ENCODE measurements at regions not wholly inside any gene's neighbourhood (a gene's known extent, or its start where the extent isn't known, plus 50 kb on each side); places are given as distances from the start of the nearest gene placed in this dataset.

DNA sequence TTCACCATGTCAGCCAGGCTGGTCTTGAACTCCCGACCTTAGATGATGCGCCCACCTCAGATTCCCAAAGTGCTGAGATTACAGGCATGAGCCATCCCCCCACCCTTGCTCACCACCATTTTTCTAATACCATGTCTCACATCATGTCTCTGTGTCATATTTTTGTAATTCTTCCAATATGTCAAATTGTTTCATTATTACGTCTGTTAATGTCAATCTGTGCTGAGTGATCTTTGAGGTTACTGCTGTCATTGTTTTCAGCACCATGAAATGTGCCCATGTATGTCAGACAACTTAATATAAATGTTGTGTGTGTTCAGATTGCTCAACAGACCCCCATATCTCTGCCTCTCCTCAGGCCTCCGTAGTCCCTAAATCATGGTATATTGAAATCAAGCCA, 923.6 kb downstream of the NLGN4Y start:
- no peaks in the 10 kb centered on the region for H3K9me3 ChIP-seq (ENCODE audit: insufficient read depth, low read length)
- H3K27ac ChIP-seq (ENCODE audit: low read length): no peak overlapping the region
- H2AFZ ChIP-seq (ENCODE audit: low read depth, low read length): no peak overlapping the region
- H4K20me1 ChIP-seq (ENCODE audit: insufficient read depth, low read length): no peaks in the 10 kb centered on the region
- H3K4me3 ChIP-seq (ENCODE audit: low read length): no peak overlapping the region
- H3K36me3 ChIP-seq (replicated peaks; ENCODE audit: low read depth, low read length): no peaks in the 10 kb centered on the region
- TF ChIP-seq EZH2phosphoT487 (IDR thresholded peaks at IDR 0.05; ENCODE audit: low read depth): no peak
- no peak overlapping the region for H3K4me2 ChIP-seq (ENCODE audit: low read length)
- no peaks in the 10 kb centered on the region for H3K4me1 ChIP-seq (ENCODE audit: low read length)
- H3K79me2 ChIP-seq (ENCODE audit: low read length): no peaks in the 10 kb centered on the region
- no peaks in the 10 kb centered on the region for H3K27me3 ChIP-seq (ENCODE audit: low read depth, low read length)
- no peak overlapping the region for H3K9ac ChIP-seq (ENCODE audit: low read length)

DNA sequence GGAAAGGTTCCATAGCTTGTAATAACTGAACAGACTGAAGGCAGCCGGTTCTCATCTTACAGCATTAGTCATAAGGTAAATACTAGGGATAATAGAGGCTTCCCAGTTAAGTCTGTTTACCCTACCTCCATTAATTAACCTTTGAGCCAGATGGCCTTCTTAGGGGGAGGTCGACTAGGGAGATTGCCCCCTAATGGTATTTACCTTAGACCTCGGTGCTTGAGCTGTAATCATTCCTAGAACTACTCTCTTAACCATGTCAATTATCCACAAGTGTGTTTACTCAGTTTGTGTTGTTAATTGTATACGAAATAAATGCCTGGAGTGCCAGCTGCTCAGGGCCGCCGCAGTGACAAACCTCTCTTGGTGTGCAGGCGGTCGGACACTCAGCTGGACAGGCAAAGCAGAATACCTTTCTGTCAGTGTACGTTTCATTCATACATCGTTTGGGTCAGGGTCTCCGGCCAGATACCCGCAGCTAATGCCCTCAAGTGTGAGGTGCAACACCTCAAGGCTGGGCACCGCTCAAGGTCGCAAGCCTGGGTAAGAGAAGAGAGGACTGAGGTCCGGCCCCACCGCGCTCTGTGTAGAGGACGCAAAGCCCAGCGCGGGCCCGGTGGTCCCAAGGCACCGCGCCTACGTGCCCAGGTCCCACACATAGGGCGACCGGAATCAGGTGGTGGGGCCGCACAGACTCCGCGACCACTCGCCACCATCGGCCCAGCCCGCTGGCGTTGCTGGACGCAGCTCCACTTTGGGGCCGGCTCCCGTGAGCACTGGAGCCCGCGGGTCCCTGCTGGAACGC, 931.0 kb downstream of the NLGN4Y start:
- no peaks in the 10 kb centered on the region for H3K9me3 ChIP-seq (ENCODE audit: insufficient read depth, low read length)
- H3K4me1 ChIP-seq (ENCODE audit: low read length): no peaks in the 10 kb centered on the region
- no peak overlapping the region for H3K27ac ChIP-seq (ENCODE audit: low read length)
- H3K36me3 ChIP-seq (replicated peaks; ENCODE audit: low read depth, low read length): no peaks in the 10 kb centered on the region
- TF ChIP-seq EZH2phosphoT487 (IDR thresholded peaks at IDR 0.05; ENCODE audit: low read depth): no peak
- TF ChIP-seq, protein P1, sequence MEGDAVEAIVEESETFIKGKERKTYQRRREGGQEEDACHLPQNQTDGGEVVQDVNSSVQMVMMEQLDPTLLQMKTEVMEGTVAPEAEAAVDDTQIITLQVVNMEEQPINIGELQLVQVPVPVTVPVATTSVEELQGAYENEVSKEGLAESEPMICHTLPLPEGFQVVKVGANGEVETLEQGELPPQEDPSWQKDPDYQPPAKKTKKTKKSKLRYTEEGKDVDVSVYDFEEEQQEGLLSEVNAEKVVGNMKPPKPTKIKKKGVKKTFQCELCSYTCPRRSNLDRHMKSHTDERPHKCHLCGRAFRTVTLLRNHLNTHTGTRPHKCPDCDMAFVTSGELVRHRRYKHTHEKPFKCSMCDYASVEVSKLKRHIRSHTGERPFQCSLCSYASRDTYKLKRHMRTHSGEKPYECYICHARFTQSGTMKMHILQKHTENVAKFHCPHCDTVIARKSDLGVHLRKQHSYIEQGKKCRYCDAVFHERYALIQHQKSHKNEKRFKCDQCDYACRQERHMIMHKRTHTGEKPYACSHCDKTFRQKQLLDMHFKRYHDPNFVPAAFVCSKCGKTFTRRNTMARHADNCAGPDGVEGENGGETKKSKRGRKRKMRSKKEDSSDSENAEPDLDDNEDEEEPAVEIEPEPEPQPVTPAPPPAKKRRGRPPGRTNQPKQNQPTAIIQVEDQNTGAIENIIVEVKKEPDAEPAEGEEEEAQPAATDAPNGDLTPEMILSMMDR (IDR thresholded peaks at IDR 0.05; ENCODE audit: low read depth, low read length): no peak
- H3K4me3 ChIP-seq (ENCODE audit: low read length): no peak overlapping the region
- no peak overlapping the region for H2AFZ ChIP-seq (ENCODE audit: low read depth, low read length)
- H4K20me1 ChIP-seq (ENCODE audit: insufficient read depth, low read length): no peaks in the 10 kb centered on the region
- H3K4me2 ChIP-seq (ENCODE audit: low read length): no peak overlapping the region
- H3K79me2 ChIP-seq (ENCODE audit: low read length): no peaks in the 10 kb centered on the region
- no peak overlapping the region for H3K9ac ChIP-seq (ENCODE audit: low read length)
- no peaks in the 10 kb centered on the region for H3K27me3 ChIP-seq (ENCODE audit: low read depth, low read length)

DNA sequence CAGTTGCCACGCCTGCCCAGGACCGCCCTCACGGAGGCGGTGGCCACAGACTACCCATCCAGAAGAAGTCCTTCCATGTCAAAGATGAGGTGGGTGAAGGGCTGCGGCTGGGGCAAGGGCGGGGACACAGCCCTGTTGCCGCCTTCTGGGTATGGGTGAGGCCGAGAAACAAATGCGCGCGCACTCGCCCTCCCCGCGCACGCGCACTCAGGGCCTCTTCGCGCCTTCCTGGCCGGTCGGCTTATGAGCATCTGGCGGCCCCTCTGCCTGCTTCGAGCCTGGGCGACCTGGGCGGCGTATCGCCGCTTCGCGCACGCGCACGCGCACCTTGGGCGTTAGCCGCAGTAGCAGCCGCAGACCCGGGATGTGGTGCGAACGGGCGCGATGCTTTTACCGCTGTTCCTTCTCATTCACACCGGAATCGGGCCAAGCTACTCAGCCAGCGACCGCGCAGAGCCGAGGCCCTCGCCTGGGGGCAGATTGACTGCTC, 931.7 kb downstream of the NLGN4Y start:
- Histone ChIP-seq H3K4me1 (ENCODE audit: low read length) (no peaks in the 10 kb centered on the region), H3K4me3 (ENCODE audit: low read length) (no peak overlapping the region), H3K9ac (ENCODE audit: low read length) (no peak overlapping the region), H2AFZ (ENCODE audit: low read depth, low read length) (no peak overlapping the region), H3K27ac (ENCODE audit: low read length) (no peak overlapping the region), H3K36me3 (replicated peaks; ENCODE audit: low read depth, low read length) (no peaks in the 10 kb centered on the region), H3K9me3 (ENCODE audit: insufficient read depth, low read length) (no peaks in the 10 kb centered on the region), H3K4me2 (ENCODE audit: low read length) (no peak overlapping the region), H3K27me3 (ENCODE audit: low read depth, low read length) (no peaks in the 10 kb centered on the region), H4K20me1 (ENCODE audit: insufficient read depth, low read length) (no peaks in the 10 kb centered on the region), H3K79me2 (ENCODE audit: low read length) (no peaks in the 10 kb centered on the region)
- no peak for TF ChIP-seq EZH2phosphoT487 (IDR thresholded peaks at IDR 0.05; ENCODE audit: low read depth)
- TF ChIP-seq, protein P1 (IDR thresholded peaks at IDR 0.05; ENCODE audit: low read depth, low read length): no peak

DNA sequence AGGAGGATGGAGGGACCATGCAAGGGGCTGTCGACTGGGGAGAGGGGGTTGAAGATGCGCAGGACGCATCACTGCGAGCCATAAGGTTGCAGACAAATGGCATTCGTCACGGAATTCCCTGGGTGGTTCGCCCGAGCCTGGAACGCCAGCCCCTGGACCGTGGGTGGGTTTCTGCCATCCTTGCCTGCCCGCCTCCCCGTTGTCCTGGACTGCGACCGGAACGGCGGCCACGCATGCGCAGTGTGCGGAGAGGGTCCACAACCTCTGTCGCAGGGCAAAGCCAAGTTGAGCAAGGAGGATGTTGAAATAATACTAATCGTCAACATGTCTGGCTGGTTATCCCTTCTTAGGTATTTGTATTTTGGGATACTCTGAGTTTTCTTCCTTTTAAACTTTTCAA, 932.2 kb downstream of the NLGN4Y start:
- H2AFZ ChIP-seq (ENCODE audit: low read depth, low read length): no peak overlapping the region
- no peaks in the 10 kb centered on the region for H3K9me3 ChIP-seq (ENCODE audit: insufficient read depth, low read length)
- H4K20me1 ChIP-seq (ENCODE audit: insufficient read depth, low read length): no peaks in the 10 kb centered on the region
- no peak overlapping the region for H3K4me3 ChIP-seq (ENCODE audit: low read length)
- no peak overlapping the region for H3K4me2 ChIP-seq (ENCODE audit: low read length)
- no peak overlapping the region for H3K9ac ChIP-seq (ENCODE audit: low read length)
- no peaks in the 10 kb centered on the region for H3K27me3 ChIP-seq (ENCODE audit: low read depth, low read length)
- H3K4me1 ChIP-seq (ENCODE audit: low read length): no peaks in the 10 kb centered on the region
- no peak overlapping the region for H3K27ac ChIP-seq (ENCODE audit: low read length)
- no peaks in the 10 kb centered on the region for H3K36me3 ChIP-seq (replicated peaks; ENCODE audit: low read depth, low read length)
- H3K79me2 ChIP-seq (ENCODE audit: low read length): no peaks in the 10 kb centered on the region
- TF ChIP-seq EZH2phosphoT487 (IDR thresholded peaks at IDR 0.05; ENCODE audit: low read depth): no peak
- TF ChIP-seq, protein P1 (IDR thresholded peaks at IDR 0.05; ENCODE audit: low read depth, low read length): no peak
